Posterior vena cava (tissue), 2 donors: ENCODE measurements at regions not wholly inside any gene's neighbourhood (a gene's known extent, or its start where the extent isn't known, plus 50 kb on each side); places are given as distances from the start of the nearest gene placed in this dataset.

Experiments used
- DNase-seq: peaks from one replicate; pipeline ENCODE4 v3.0.0-alpha.2; 2020; ENCODE audit warnings: low spot score
- intact Hi-C, 2 donors: fragments of 100-400 bp; cut with DNase I; formaldehyde crosslinking; loops; one replicate each; pipeline versions ENCODE4 v1.14.1 to v1.14.2; 2022 to 2023
- donor health status: DM: yes; HTN: yes; CAD: no.
- donor health status: DM: yes; HTN: yes; CAD: no.

DNA sequence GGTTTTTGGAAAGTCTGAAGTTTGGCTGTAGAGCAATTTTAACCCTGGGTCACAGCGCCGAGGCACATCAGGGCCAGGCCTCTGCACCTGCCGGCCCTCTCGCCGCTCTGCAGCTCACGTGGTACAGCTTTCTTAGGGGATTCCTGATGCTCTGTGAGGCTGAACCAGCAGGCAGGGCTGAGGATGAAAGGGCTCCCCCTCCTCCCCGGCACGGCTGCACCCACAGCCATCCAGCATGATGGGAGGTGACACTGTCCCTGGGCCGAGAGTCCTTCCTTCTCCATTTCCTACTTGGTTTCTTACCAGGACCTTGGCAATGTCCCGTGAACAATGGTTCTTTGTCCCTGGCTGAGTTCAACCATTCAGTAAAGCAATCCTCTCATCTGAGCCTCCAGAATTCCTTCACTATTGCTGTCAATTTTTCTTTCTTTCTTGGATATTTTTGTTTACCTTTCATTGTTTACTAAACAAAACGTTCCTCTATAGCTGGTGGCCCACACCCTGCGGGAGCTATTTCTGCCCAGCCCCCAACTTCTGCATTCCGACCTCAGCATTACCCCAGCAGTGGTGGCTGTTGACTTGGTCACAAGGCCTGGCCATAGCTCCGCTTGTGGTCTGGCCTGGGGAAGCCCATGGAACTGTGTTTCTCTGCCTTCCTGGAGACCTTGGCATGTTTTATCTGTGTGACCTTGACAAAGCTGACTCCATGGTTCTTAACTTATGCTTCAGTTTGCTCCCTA lies 172.8 kb upstream of the B3GAT1 start:
- intact Hi-C loops: no loop called here
- DNase-seq: no peak

DNA sequence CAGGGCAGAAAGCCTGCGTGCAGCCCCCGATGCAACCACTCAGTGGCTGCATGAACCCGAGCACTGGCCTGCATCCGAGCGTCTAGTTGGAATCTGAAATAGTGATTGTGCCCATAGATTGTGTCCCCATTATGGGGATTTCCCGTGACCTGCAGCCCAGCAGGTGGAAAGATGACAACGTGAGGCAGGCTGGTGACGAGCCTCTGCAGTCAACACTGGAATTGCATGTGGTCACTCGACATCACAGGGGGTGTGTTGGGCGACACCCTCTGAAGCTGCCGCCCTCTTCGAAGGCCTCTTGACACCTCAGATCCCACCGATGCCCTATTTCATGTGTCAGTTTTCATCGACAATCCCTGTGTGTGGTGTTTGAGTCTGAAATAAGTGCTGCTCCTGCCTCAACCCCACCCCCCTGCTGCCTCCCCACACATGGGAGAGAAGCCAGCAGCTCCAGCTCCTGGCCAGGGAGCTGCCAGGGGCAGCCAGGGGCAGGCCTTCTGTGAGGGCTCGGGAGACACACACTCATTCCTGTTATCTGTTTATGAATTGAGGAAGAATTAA lies 172.0 kb upstream of the B3GAT1 start:
- intact Hi-C loops: no loop called here
- DNase-seq: no peak

DNA sequence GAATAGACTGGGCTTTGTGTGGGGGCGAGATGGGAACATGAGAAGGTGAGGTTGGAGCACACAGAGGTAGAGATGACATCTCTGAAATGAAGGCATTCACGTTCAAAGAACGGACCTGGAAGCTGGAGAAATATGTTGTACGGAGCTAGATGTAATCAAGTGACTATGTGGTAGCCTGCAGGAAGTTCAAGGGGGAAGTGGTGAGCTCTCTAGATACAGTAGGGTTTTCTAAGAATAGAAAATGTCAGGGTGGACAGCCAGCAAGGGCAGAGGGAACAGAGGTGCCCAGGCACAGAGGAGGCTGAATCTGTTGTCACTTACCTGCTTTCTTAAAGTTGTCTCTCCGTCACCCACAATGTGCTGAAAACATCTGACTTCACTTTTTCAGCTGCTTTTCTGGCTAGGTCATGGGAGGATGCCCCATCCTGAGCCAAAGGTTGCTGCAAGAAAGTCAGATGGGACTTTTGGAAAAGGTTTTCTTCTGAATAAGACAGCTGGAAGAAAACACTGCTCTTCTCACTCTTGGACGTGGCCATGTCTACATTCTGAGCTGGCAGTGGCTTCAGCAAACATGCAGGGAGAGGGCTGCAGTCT lies 171.5 kb upstream of the B3GAT1 start:
- intact Hi-C loops: no loop called here
- no peak for DNase-seq

DNA sequence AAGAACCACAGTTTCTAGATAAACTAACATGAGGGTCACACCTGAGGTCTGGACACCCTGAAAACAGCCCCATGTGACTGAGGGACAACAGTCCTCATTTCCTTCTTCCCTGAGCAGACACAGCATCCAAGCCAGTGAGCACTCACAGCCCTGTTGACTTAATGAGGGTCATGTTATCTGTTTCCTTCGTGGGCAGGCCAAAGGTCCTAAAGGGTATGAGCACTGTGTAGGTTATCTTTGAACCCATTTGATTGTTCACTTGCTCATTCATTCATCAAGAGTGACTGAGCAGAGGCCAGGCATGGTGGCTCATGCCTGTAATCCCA lies 170.7 kb upstream of the B3GAT1 start:
- intact Hi-C loops: no loop called here
- DNase-seq: no peak

DNA sequence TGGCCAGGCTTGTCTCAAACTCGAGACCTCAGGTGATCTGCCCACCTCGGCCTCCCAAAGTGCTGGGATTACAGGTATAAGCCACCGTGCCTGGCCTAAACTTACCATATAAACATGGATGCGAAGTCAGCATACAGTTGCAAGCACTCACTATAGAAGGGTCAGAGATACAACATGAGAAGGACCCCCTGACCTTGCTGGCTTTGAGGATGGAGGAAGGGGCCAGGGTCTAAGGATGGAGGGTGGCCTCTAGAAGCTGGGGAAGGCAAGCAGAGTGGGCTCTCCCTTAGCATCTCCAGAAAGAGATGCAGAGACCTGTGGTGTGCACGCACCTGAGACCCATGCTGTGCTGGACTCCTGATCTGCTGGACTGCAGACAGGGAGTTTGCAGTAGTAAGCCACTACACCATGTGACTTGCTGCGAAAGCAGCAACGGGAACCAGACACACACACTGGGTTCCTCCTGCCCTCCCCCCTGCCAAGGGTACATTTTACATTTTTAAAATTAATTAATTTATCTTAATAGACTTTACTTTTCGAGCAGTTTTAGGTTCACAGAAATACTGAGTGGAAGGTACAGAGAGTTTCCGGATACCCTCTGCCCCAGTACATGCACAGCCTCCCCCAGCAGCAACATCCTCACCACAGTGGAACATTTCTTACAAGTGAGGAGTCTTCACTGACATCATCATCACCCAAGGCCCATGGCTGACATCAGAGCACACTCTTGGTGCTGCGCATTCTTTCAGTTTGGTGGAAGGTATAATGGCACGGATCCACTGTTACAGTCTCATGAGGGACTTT lies 170.1 kb upstream of the B3GAT1 start:
- DNase-seq: no peak
- intact Hi-C loops: no loop called here

DNA sequence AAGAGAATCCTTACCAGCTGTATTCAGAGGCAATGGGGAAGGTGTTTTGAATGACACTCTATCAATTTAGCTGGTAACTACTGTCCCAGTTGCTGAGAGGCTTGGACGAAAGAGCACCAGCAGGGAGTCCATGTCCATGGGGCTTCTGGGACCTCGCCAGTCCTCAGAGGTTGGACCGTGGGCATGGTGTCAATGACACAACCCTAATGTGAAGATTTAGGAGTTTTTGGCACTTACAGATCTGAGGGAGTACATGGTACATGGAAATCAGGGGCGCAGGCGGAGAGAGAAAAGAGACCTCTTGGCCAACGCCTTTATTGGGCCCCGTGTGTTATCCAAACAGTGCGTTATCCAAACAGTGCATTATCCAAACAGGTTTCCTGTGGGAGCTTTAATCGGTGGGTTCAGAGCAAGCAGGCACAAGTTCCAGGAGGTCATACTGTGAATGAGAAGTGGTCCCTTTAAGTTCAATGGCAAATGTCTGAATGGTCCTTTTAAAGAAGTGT lies 169.1 kb upstream of the B3GAT1 start:
- intact Hi-C loops: no loop called here
- no peak for DNase-seq

DNA sequence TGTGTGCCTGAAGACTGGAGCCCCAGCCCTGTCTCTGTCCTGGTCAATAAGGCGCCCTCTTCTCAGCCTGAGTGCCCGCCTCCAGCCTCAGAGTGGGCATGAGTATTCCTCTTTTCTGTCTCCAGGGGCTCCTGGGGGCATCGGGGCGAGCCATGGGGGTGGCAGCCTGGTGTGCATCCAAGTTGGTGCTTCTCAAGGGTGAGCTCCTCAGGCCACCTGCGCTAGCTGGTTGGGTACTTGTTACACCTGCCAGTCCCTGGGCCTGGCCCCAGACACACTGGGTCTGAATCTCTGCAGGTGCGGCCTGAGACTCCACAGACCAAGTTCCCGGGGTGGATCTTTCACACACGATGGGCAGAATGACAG lies 168.6 kb upstream of the B3GAT1 start:
- no peak for DNase-seq
- intact Hi-C loops: no loop called here

DNA sequence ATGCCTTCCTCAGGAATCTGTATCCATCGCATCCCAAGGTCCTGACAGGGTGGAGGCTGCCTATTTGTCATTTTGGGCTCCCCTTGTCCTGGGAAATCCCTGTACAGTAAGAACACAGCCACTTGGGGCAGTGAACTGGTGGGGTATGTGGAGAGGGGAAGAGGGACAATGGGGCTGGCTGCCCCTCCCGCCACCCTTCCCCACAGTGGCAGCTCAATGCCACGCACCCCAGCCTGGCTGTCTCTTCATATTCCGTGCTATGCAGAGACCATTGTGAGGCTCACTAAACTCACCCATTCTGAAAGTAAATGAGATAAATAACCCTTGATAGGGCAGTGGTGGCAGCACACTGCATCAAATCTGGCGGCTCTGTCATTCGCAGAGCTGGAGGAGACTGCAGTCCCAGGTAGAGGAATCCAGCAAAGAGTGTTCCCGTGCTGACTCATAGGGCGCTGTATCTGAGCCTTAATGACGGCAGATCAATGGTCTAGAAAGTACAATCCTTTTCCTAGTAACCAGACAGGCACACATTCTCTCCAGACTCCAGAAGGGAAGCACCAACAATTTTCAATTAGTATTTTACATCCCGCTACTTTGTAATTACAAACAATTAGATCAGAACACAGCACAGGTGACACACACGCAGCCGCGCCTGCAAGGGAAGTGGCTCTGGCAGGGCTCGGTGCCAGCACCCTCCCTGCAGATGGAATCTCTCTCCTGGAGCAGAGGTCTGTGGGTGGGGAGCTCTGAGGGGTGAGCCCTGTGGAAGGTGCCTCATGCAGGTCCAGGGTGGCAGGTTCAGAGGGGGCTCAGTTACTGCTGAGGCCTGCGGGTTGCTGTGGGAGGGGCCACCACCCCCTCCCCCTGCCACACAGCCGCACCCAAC lies 167.9 kb upstream of the B3GAT1 start:
- intact Hi-C loops: no loop called here
- no peak for DNase-seq

DNA sequence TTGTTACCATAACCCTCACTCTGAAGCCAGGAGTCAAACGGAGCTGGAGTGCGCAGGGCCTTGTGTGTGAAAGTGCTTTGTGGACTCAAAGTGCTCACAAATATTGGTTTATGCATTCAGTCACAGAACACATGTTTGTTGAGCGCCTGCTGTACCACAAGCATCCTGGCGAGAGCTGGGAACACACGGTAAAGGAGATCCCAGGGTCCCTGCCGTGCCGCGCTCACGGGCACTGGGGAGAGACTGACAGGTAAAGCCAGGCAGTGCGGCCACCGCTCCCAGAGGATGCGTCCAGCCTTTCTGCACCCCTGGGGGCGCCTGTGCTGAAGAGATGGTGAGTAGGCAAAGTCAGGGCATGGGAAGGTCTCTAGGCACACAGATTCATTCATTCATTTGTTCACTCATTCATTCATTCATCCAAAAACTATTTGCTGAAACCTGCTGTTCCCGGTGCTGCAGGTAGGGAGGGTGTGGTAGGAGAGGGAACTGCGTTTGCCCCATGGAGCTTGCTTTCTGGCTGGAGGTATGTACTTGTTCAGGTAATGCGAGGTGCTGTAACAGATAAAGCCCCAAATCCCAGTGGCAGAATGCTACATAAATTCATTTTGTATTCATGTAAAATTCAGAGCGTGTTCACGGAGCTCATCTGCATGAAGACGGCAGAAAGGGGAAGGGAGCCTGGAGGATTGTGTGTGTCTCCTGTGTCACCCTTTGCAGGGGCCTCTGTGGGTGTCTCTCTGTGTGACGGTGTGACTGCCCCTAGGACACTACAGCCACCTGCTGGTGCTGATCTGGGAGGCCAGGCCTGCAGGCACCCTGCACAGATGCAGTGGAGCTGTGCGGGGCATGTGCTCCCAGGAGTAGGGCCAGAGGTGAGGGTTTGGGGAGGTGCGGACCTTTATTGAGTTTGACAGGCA lies 167.0 kb upstream of the B3GAT1 start:
- intact Hi-C loops: no loop called here
- no peak for DNase-seq

DNA sequence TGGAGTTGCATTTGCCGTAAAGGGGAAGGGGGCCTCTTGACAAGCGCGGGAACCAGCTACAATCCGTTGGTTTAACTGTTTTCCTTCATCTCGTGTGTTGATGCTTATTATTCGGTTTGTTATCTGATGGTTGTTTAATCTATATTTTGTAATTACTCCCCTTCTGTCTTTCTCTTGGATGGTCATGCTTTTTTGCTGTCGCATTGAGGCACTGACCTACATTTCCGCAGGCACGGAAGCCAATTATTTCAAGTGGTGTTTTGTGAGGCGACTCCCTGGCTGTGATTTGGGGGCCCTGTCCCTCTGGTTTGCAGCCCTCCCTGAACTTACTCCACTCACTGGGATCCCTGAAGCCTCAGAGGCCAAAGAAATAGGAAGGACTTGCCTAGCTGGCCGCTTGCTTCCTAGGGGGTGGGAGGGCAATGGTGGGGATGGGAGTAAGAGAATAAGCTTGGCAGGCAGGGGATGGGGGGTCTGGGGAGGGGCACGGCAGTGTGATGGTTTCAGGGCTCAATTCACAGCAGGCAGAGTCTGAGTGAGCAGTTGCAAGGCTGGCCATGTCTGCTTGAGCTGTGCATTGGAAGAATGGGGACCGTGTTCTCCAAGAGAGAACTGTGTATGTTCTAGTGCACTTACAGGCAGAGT lies 165.8 kb upstream of the B3GAT1 start:
- no peak for DNase-seq
- intact Hi-C loops: no loop called here

DNA sequence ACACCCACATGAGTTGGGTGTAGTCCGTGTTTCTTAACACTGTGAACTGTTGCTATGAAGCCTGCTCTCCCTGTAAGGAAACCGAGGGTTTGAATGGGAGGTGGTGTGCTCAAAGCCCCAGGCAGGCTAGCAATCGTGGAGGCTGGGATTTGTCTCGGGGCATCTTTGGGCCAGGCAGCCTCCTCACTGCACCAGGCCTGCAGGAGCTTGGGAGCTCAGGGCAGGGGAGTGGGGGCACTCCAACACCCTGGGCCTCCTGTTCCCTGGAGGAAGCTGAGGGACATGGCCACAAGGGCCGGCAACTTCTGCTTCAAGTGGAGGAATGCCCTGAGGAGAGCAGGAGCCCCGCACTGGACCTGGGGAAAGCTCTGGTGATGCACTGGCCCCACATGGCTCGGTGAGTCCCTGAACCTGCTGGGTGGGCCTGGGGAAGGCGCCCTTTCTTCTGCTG lies 164.7 kb upstream of the B3GAT1 start:
- DNase-seq: no peak
- intact Hi-C loops: no loop called here

DNA sequence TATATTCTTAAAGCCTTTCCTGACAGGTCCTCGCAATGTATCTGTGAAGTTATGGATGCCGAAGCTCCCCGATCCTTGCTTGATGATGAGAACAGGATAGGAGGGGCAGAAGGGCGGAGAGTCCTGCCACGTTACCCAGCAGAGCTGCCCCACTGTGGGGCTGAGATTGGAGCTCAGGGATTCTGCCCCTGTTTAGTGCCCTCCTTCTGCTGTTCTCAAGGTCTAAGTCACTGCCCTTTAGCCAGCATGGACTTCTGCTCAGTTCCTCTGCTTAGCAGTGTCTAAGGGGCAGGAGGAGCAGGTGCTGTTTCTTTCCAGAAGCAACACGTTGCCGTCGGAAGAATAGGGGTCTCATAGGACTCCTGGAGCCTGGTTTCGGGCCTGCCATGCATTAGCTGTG lies 164.2 kb upstream of the B3GAT1 start:
- intact Hi-C loops: no loop called here
- DNase-seq: no peak

DNA sequence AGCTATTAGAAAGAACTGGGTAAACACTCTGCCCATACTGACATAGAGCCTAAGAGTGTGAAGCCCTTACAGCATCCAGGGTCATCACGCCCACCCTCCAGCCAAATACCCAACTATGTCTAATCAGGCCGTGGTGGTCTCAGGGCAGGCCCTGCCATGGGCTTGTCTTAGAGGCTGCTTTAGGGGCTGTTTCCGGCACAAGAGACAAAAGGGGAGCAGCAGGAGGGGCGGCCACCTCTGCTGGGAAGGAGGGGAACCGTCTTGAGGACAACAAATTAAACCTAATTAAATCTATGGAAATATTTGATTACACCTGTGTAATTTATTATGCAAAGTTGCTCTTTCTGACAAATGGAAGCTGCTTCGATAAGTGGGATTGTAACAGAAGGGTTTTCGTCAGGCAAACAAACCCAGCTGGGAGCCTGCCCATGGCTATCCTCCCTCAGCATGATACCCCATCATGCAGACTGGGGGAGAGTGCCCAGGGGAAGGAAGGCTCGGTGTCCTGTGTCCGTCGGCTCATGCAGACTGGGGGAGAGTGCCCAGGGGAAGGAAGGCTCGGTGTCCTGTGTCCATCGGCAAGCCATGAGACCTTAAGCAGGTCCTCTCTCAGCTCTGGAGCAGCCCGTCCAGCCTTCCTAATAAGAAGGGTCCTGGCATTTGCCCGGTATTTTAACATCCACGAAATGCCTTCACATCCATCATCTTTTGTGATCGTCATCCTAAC lies 163.6 kb upstream of the B3GAT1 start:
- intact Hi-C loops: no loop called here
- DNase-seq: no peak

DNA sequence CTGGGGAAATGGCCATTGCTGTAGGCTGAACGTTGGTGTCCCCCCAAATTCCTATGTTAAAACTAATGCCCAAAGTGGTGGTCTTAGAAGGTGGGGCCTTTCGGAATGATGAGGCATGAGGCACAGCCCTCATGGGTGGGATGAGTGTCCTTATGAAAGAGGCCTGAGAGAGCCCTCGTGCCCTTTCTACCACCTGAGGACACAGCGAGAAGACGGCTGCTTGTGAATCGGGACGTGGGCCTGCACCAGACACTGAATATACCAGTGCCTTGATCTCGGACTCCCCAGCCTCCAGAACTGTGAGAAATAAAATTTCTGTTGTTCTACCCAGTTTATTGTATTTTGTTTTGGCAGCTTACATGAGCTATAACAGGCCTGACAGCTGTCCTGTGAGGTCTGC lies 162.9 kb upstream of the B3GAT1 start:
- DNase-seq: no peak
- intact Hi-C loops: no loop called here

DNA sequence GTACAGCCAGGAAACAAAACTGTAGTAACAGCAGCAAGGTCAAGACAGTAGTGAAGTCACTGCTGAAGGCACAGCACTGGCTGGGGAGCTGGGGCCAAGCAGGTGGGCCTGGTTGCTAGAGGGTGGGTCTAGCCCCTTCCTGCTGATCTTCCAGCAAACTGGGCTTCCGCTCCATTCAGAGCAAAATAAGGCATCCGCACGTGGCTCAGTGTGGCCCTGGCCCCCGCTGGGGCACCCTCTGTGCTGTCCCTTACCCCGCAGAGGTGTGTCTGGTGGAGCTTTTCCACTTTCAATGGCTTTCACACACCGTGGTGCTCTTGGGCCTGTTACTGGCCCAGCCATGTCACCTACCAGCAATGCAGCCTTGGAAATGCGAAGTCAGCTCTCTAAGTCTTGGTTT lies 162.4 kb upstream of the B3GAT1 start:
- intact Hi-C loops: no loop called here
- DNase-seq: no peak

DNA sequence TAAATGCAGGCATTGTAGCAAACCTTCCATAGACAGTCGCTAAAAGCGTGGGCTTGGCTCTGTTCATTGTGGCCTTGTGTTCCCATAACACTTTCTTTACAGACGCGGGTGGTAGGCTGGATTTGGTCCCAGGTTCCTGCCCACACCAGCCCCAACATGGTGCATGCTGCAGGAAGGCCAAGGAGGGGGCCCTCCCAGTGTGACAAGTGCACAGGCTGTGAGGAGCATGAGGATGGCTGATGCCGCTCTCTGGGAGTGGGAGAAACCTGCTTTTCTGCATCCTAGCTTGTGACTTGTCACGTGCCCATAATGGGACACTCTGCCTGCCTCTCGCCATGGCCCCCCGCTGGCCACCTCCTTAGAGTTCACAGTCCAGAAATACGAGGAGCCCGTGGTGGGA lies 161.8 kb upstream of the B3GAT1 start:
- no peak for DNase-seq
- intact Hi-C loops: no loop called here
